ENCODE measurements at regions not wholly inside any gene's neighbourhood (a gene's known extent, or its start where the extent isn't known, plus 50 kb on each side); places are given as distances from the start of the nearest gene placed in this dataset.

GRCh38 chr18:66749030-66749429, 145.1 kb upstream of the CDH19 start:
- Histone ChIP-seq H3K27me3 (no peaks in the 10 kb centered on the region), H3K36me3 (no peaks in the 10 kb centered on the region), H3K4me1 (ENCODE audit: control insufficient read depth in 1 of 2, insufficient read depth in 1 of 2, low read depth in 1 of 2, low read length in 1 of 2) (no peaks in the 10 kb centered on the region), H3K9me3 (no peaks in the 10 kb centered on the region), H3K27ac (no peak overlapping the region), H3K4me3 (ENCODE audit: low read depth in 1 of 2, low read length in 1 of 2) (no peak overlapping the region)
- TF ChIP-seq CTCF (IDR thresholded peaks at IDR 0.05) = no peak

- no peaks in the 10 kb centered on the region for H3K9me3 ChIP-seq
- no peak overlapping the region for H3K27ac ChIP-seq
- no peaks in the 10 kb centered on the region for H3K36me3 ChIP-seq
- TF ChIP-seq CTCF (IDR thresholded peaks at IDR 0.05) = no peak
- no peaks in the 10 kb centered on the region for H3K4me1 ChIP-seq (ENCODE audit: control insufficient read depth in 1 of 2, insufficient read depth in 1 of 2, low read depth in 1 of 2, low read length in 1 of 2)
- H3K27me3 ChIP-seq = no peaks in the 10 kb centered on the region
- no peak overlapping the region for H3K4me3 ChIP-seq (ENCODE audit: low read depth in 1 of 2, low read length in 1 of 2)
These were observed 138.9 kb upstream of the CDH19 start for GRCh38 chr18:66742832-66743231.

GRCh38 chr18:66735933-66736332, 132.0 kb upstream of the CDH19 start:
- TF ChIP-seq CTCF (IDR thresholded peaks at IDR 0.05) = no peak

GRCh38 chr18:66734451-66734850, 130.6 kb upstream of the CDH19 start:
- Histone ChIP-seq H3K27me3 (no peaks in the 10 kb centered on the region), H3K4me3 (ENCODE audit: low read depth in 1 of 2, low read length in 1 of 2) (no peak overlapping the region), H3K27ac (no peak overlapping the region), H3K36me3 (no peaks in the 10 kb centered on the region), H3K9me3 (no peaks in the 10 kb centered on the region), H3K4me1 (ENCODE audit: control insufficient read depth in 1 of 2, insufficient read depth in 1 of 2, low read depth in 1 of 2, low read length in 1 of 2) (no peaks in the 10 kb centered on the region)
- TF ChIP-seq CTCF (IDR thresholded peaks at IDR 0.05) = no peak

More at GRCh38 chr18:66735933-66736332, 132.0 kb upstream of the CDH19 start:
- Histone ChIP-seq H3K27ac (no peak overlapping the region), H3K36me3 (no peaks in the 10 kb centered on the region), H3K9me3 (no peaks in the 10 kb centered on the region), H3K4me3 (ENCODE audit: low read depth in 1 of 2, low read length in 1 of 2) (no peak overlapping the region), H3K27me3 (no peaks in the 10 kb centered on the region), H3K4me1 (ENCODE audit: control insufficient read depth in 1 of 2, insufficient read depth in 1 of 2, low read depth in 1 of 2, low read length in 1 of 2) (no peaks in the 10 kb centered on the region)

GRCh38 chr18:66731890-66732289, 128.0 kb upstream of the CDH19 start:
- no peaks in the 10 kb centered on the region for H3K27me3 ChIP-seq
- H3K9me3 ChIP-seq = no peaks in the 10 kb centered on the region
- no peak overlapping the region for H3K4me3 ChIP-seq (ENCODE audit: low read depth in 1 of 2, low read length in 1 of 2)
- H3K4me1 ChIP-seq (ENCODE audit: control insufficient read depth in 1 of 2, insufficient read depth in 1 of 2, low read depth in 1 of 2, low read length in 1 of 2) = peaks cover 7 to 17% of the 10 kb centered on the region in 2 experiments
- no peak overlapping the region for H3K27ac ChIP-seq
- no peak for TF ChIP-seq CTCF (IDR thresholded peaks at IDR 0.05)
- no peaks in the 10 kb centered on the region for H3K36me3 ChIP-seq

All from neutrophil (primary cell).